Activated CD8-positive, alpha-beta memory T cell treated with anti-CD3 and anti-CD28 coated beads for 4 hours (primary cell): ENCODE measurements at regions not wholly inside any gene's neighbourhood (a gene's known extent, or its start where the extent isn't known, plus 50 kb on each side); places are given as distances from the start of the nearest gene placed in this dataset.
"Not testable (repeated sequence)": the region's sequence is repeated elsewhere in the genome, so short reads cannot be mapped to it uniquely, and the experiment has no call there.

Experiments used
- DNase-seq, 2 donors: peaks; one replicate each; pipeline ENCODE4 v3.0.0-alpha.2; 2020; ENCODE audit warnings: low read depth in 2 of 2

DNA sequence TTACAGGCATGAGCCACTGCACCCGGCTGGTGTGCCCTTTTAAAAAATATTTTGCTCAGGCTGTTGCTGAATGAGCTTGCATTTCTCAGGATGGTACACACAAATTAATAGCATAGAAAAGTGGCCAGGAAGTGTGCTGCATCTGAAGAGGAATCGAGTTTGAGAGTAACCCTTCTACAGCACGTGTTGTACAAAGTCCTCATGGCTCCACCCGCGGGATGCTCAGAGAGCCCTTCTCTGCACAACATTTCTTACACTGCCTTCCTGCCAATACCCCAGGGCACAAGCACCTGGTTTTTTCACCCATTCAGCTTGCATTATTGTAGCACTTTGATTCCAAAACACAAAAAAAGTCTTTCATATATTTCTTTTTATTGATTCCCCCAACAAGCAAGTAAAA lies 90.1 kb upstream of the NEDD4L start:
- DNase-seq: no peak

DNA sequence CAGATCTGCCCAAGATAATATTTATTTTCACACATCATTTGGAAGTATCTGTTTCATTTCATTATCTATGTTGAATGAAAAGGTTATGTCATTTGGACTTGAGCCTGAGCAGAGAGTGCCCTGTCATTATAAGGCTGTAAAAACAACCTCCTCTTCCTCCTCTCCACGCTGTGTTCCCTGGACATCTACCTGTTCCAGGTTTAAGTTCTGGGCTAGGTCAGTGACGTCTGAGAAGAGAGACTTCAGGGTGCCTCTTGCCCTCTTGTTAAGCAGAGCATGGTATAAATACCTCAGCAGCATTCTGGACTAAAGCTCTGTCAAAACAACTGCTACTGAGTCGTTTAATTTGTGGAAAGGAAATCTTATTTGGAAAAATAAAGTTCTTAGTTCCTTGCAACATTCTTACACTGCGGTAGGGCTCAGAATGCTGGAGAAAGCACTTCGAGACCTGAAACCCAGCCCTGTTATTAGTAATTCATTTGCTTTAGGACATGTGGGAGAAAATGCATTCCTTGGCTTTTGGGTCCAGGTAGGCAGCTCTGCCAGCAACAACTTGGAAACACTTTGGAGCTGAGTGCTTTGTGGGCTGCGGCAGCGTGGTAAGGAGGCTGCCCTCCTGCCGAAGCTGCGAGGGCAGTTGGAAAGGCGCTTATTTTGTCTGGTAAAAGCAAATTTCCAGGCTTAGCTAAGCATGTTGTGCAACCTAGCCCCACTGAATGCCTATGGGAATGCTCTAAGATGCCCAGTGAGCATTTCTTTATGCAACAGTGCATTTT lies 91.8 kb upstream of the NEDD4L start:
- DNase-seq: no peak

DNA sequence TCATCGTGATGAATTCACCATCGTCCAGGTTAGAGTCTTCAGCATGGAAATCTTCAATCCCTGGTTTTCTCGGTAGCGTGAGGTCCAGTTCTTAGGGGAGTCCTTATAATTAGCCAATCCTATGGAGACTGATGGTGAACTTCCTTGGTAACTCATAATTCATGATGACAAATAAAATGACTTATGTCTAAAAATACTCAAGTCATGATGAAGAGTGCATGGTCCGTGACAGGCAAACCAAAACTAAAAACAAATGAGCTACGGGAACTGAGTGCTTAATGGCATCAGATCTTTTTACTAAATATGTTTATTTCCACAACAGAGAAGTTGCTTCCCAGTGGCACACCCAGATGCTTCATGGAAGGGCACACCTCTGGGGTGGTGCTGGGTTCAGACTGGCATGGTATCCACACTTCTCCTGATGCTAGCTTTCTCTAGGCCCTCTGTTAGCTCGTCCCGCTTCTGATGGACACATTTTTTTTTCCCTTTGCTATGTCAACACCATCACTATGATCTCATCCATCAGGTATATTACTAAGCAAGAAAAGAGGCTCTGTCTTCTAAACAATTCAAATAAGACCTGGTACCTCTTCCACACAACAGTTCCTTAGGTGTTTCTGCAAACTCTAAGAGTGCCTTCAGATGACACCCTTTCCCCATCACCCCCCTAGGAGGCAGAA lies 92.8 kb upstream of the NEDD4L start:
- no peak for DNase-seq

DNA sequence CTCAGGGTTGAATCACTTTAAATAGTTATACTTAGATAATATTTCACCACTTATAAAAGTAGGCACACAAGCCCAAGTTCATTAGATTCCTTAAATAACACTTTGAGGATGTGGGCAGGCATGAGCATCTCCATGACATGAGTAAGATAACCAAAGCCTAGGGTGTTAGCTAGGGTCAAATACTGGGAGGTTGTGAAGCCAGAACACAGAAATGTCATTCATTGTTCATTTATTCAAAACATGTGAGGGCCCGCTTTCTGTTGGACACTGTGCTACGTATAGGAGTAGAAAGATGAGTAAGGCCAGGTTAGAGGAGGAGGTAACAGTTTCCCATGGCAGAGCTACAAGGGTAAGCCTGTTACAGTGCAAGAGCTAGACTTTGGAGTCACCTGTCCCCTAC lies 93.5 kb upstream of the NEDD4L start:
- DNase-seq: no peak

DNA sequence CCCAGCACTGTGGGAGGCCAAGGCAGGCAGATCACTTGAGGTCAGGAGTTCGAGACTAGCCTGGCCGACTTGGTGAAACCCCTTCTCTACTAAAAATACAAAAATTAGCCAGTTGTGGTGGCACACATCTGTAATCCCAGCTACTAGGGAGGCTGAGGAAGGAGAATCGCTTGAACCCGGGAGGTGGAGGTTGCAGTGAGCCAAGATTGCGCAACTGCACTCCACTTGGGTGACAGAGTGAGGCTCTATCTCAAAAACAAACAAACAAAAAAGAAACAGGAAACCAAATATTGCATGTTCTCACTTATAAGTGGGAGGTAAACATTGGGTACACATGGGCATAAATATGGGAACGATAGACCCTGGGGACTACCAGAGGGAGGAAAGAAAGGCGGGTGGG lies 94.7 kb upstream of the NEDD4L start:
- not testable (repeated sequence) for DNase-seq

DNA sequence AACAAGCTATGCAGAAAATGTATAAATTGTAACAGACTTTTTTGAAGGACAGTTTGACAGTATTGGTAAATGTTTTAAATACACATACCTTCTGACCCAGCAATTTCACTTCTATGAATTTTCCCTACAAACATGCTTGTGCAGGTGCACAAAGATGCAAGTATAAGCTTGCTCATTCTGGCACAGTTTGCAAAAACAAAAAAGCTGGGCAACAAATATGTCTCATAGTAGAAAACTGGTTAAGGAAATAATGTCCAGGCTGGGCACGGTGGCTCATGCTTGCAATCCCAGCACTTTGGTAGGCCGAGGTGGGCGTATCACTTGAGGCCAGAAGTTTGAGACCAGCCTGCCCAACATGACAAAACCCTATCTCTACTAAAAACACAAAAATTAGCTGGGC lies 96.9 kb upstream of the NEDD4L start:
- no peak for DNase-seq

DNA sequence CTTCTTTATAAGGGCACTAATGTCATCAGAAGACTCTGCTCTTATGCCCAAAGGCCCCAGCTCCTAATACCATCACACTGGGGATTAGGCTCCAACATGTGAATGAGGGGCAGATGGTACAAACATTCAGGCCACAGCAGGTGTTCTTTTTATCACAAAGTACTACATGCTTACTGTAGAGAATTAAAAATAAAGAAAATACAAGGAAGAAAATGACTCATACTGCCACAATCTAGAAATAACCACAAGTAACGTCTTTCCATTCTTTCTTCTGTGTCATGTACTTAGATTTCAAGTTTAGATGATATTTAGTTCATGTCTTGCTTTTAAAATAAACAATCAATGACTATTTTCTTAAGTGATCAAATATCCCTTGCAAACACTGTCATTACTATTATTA lies 100.3 kb upstream of the NEDD4L start:
- no peak for DNase-seq

DNA sequence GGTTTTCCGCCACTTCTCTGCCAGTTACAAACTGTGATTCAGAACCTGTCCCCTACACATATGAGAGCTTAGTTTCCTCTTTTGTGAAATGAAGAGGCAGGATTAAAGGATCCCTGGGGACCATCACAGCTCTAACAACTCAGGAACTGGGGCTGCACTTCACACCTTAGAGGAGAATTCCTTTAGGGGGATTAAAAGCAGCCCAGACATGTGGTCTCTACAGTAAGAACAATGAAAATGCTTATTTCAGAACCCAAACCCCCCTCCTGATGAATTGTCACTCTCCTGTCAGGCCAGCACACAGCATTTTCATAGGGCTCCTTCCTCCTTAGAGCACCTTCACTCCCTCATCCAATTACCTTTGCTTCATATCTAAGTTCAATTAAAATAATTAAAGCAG lies 101.5 kb upstream of the NEDD4L start:
- DNase-seq: no peak

DNA sequence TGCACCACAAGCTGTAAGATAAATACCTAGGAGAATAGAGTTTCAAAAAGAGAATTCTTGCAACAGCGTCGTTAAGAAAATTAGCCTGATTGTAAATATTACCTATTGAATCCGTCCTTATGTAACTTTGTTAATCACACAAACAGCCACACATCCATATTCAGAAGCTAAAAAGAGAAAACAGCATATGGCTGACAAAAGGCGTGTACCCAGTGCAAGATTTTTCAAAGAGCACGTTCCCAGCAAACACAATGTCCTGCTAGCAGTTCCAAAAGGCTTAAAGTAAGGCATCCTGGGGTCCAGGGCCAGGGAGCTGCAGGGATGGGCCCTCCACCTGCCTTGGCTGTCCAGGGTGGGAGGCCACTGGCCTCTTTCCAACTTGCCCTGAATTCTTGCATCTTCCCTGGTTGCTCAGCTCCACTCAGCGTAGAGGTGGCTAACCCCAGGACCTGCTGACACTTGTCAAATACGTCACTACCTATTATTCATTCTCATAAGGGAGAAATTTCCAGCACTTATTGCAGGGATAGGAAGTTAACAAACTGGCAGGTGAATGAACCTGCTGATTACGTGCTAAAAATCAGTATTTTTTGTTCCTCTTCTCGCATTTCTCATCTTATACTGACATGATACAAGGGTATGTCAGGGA lies 102.1 kb upstream of the NEDD4L start:
- DNase-seq: no peak

DNA sequence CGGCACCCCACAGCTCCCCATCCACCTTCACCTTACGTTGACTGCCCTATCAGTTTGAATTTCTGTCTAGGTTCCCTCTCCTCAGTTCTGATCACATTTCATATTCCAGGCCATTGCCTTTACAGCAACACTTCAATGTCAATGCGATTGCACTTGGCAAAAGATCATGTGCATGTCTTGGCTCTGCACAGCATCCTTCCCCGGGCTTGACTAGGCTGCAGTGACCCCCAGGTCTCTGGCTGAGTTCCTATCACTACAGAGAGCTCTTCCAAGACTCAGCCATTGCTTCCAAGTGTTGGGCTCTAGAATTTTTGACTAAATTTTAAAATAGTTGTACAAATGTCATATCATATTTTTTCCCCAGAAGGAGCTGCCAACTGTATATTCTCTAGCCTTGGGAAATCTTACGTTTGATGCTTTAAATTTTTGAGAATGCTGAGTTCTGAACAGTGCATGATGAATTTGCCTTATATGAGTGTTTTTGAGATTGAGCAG lies 103.8 kb upstream of the NEDD4L start:
- no peak for DNase-seq

DNA sequence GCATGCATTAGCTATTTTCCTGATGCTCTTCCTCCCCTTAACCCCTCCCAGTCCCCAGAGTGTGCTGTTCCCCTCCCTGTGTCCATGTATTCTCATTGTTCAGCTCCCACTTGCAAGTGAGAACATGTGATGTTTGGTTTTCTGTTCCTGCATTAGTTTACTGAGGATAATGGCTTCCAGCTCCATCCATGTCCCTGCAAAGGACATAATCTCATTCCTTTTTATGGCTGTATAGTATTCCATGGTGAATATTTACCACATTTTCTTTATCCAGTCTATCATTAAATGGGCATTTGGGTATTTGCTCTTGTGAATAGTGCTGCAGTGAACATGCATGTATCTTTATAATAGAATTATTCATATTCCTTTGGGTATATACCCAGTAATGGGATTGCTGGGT lies 109.7 kb upstream of the NEDD4L start:
- not testable (repeated sequence) for DNase-seq

DNA sequence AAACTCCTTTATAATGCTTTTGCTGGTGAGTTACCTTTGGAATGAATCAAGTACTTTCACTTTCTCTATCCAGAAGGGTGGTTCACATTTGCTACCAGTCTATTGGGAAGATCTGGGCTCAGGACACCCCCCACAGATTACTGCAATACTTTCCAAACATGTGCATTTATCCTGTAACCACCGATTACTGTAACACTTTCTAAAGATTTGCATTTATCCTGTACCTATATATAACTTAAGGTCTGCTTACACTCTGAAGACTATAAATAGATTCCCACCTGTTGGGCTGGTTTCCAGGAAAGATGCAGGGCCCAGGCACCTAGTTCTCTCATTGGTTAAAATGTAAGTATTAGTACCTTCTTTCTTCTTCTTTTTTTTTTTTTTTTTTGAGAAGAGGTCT lies 113.0 kb upstream of the NEDD4L start:
- no peak for DNase-seq

DNA sequence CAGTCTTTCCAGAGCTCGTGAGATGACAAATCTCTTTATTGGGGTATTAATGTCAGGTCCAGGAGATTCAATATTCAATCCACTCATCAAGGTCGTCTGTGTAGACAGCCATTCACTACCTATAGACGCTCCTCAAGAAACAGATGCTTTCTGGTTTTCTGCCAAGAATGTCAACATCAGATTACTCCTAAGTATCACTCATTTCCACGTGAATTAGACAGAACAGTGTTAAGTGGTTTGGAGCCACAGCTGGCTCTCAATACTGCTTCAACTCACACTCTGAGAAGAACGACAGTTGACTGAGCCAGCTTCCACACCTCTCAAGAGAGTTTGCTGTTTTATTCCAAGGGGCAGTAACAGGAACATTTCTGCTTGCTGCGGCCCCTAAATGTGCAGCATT lies 113.5 kb upstream of the NEDD4L start:
- DNase-seq: no peak

DNA sequence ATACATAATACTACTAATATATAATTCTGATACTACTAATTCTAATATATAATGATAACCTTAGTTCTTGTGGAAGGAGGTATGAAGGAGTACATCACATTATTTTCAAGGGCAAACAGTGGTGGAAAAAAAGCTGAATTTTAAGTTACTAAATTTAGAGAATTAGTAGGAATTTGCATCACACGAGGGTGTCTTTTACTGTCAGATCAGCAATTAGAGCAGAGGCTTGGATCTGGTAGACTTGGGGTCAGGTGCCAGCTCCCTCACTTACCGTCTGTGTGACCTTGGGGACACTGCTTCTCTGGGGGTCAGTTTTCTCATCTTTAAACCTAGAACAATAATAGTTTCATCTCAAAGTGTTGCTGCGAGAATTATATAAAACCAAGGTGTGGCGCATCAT lies 114.1 kb upstream of the NEDD4L start:
- no peak for DNase-seq

DNA sequence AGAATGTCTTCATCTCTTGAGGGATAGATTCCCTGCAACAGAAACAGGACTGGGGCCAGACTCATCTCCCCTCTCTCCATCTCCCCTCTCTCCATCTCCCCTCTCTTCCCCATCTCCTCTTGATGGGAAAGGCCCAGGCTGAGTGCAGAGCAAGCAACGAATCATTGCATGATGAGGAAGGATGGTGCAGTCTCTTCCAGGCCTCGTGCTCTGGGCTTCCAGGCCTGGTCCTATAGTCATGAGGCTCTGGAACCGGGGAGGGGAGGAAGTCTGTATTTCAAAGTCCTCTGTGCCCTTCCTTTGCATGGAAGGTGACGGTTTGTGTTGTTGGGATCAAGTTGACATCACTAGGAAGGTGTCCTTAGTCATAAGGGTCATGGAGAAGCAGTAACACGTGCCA lies 115.6 kb upstream of the NEDD4L start:
- DNase-seq: no peak

DNA sequence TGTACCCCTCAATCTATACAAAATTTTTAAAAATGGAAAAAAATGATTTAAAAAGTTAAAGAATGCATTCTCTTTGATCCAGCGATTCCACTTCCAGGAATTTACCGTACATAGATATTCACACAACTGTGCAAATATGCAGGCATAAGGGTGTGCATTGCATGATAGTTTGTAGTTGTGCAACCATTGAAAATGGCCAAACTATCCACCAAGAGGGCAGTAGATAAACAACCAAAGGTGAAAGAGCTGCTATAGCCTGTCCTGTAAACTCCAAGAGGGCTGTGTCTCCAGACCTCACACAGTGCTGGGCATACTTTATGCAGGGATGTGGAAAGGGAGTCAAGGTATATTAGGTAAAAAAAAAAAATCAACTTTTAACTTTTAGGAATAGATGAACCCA lies 116.5 kb upstream of the NEDD4L start:
- DNase-seq: no peak

DNA sequence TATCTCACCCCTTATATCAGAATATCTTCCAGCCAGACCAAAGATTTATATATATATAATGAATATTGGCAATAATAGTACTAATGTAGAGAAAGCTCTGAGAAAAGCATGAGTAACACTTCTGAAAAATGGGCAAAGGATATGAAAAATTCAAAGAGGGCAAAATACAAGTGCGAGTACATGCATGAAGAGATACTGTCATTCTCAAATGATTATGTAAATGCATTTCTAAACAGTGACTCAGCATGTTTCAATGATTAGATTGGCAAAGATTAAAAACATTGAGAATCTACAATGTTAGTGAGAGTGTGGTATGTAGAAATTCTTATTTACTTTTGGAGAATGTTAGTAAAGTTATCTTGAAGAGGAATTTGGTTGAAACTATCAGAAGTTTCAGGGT lies 118.3 kb upstream of the NEDD4L start:
- DNase-seq: no peak

DNA sequence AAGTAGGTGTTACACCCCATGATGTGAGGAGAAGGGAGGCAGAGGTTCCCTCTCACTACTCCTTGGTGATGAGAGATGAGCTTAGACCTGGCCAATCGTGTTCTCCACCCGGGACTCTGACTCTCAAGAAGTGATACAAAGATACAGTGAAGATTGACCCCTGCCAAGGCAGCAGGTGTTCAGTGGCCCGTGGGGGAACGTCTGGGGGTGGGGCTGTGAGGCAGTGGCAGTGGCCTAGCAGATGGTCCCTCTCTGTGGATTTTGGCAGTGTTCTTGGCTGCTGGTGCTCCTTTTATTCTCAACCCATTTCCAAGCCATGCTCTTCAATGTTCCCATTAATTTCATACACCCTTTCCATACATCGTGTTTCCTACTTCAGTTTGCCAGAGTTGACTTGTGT lies 120.4 kb upstream of the NEDD4L start:
- DNase-seq: no peak

DNA sequence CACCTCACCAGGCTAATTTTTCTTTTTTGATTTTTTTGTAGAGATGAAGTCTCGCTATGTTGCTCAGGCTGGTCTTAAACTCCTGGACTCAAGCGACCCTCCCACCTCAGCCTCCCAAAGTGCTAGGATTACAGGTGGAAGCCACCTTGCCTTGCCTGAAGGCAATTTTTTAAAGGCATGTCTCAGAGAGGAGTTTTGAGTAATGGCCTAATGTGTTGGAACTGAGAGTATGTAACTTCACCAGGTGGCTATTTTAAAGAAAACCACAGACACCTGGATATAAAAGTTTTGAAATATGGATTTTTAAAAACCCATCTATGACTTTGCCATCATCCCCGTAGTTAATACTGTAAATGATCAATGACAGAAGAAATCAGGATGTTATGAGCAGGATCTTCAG lies 119.8 kb upstream of the ATP8B1 start:
- DNase-seq: no peak

DNA sequence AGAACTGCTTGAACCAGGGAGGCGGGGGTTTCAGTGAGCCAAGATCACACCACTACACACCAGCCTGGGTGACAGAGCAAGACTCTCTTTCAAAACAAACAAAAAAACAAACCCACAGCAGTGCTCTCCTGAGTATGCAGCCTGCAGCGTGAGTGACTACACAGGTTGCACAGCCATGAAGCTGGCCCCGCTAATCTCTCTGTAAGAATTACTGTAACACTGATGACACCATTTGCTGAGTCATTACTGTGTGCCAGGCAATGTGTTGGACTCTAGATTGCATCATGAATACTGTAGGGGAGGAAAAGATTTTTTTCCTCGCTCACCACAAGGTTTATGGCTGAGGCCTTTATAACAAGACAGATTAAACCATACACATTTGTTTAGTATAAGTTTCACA lies 118.6 kb upstream of the ATP8B1 start:
- DNase-seq: no peak

DNA sequence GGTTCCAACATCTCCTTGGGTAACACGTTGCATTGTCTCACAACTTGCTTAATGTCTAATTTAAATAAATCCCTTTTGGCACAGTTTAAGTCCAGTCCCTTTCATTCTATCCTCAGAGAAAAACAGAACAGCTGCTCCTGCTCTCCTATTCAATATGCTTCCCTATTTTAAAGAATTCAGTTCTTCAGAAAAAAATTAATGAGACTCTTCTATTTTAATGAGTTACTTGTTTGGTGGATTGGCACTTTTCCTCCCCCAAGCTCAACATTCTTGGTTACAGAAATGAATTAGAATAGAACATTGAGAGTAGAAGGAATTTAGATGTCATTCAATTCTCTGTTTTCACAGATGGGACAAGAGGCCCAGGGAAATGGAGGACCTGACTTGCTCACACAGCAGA lies 116.9 kb upstream of the ATP8B1 start:
- no peak for DNase-seq

DNA sequence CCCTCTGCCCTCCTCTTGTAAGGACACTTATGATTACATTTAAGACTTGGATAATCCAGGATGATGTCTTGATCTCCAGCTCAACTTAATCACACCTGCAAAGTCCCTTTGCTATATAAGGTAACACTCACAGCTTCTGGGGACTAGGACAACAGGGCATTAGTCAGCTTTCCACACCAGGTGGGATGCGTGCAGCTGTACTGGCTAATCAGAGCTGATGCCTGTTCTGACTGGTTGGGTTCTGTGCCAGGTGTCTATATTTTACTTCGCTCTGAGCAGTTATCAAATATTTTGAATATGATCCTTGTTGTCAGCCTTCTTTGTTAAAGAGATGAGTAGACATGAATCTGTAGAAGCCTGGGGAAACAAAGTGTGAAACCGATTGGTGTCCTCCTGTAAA lies 115.5 kb upstream of the ATP8B1 start:
- no peak for DNase-seq

DNA sequence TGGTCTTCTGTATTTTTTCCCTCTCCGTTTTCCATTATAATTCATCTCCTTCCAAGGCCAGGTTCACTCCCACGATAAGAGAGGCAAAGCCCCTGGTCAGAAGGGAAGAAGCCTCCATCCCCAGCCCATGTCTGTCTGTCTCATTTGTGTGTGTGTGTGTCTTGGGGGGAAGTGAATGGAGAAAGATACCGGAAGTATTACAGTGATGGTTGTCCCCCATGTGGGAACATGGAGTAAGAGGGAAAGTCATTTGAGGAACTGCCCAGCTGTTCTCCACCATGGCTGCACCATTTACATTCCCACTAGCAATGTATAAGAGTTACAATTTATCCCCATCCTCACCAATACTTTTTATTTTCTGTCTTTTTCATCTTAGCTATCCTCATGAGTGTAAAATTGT lies 113.6 kb upstream of the ATP8B1 start:
- DNase-seq: no peak
